HG02981 (cell line): ENCODE measurements at regions not wholly inside any gene's neighbourhood (a gene's known extent, or its start where the extent isn't known, plus 50 kb on each side); places are given as distances from the start of the nearest gene placed in this dataset.
A peak's percentile ranks its signal among the peaks of the same experiment; 100 is the strongest.

Source experiments
- ATAC-seq: cut with Tn5 transposase; IDR thresholded peaks from one replicate; pipeline ENCODE4 v1.9.1; 2021; ENCODE audit warnings: mild to moderate bottlenecking, moderate library complexity; ENCODE audit not compliant: unreplicated experiment

- no peak for ATAC-seq
Observed at GRCh38 chr4:85246055-85246454, 228.9 kb upstream of the ARHGAP24 start.

- ATAC-seq = no peak
Observed at GRCh38 chr4:85250852-85251251, 224.1 kb upstream of the ARHGAP24 start.

- ATAC-seq = no peak
Observed at GRCh38 chr4:85257817-85258370, 217.1 kb upstream of the ARHGAP24 start.

GRCh38 chr4:85260064-85260463 is 214.9 kb upstream of the ARHGAP24 start:
- no peak for ATAC-seq

- no peak for ATAC-seq
Observed at GRCh38 chr4:85265234-85265633, 209.7 kb upstream of the ARHGAP24 start.

- ATAC-seq = no peak
Observed at GRCh38 chr4:85268188-85268587, 206.8 kb upstream of the ARHGAP24 start.

GRCh38 chr4:85268961-85269360 is 206.0 kb upstream of the ARHGAP24 start:
- ATAC-seq = no peak

- no peak for ATAC-seq
Observed at GRCh38 chr4:85274955-85275354, 200.0 kb upstream of the ARHGAP24 start.

GRCh38 chr4:85280963-85281362 is 194.0 kb upstream of the ARHGAP24 start:
- no peak for ATAC-seq

- no peak for ATAC-seq
Observed at GRCh38 chr4:85291226-85291625, 183.7 kb upstream of the ARHGAP24 start.

- no peak for ATAC-seq
Observed at GRCh38 chr4:85298037-85298436, 176.9 kb upstream of the ARHGAP24 start.

- no peak for ATAC-seq
Observed at GRCh38 chr4:85302193-85302736, 172.7 kb upstream of the ARHGAP24 start.

- no peak for ATAC-seq
Observed at GRCh38 chr4:85302756-85303155, 172.2 kb upstream of the ARHGAP24 start.

- ATAC-seq = no peak
Observed at GRCh38 chr4:85318415-85318814, 156.5 kb upstream of the ARHGAP24 start.

GRCh38 chr4:85358831-85359230 is 116.1 kb upstream of the ARHGAP24 start:
- ATAC-seq = no peak

GRCh38 chr4:85362550-85362949 is 112.4 kb upstream of the ARHGAP24 start:
- no peak for ATAC-seq

- no peak for ATAC-seq
Observed at GRCh38 chr4:85367815-85368214, 107.1 kb upstream of the ARHGAP24 start.

- ATAC-seq = no peak
Observed at GRCh38 chr4:85368240-85368639, 106.7 kb upstream of the ARHGAP24 start.

- ATAC-seq = no peak
Observed at GRCh38 chr4:85368932-85369331, 106.0 kb upstream of the ARHGAP24 start.

GRCh38 chr4:85369703-85370380 is 105.1 kb upstream of the ARHGAP24 start:
- no peak for ATAC-seq

- ATAC-seq = peak; percentile 97
Observed at GRCh38 chr4:85370400-85371032, 104.4 kb upstream of the ARHGAP24 start.

GRCh38 chr4:85372966-85373365 is 102.0 kb upstream of the ARHGAP24 start:
- no peak for ATAC-seq
